Uterus (tissue), 3 donors: ENCODE measurements at regions not wholly inside any gene's neighbourhood (a gene's known extent, or its start where the extent isn't known, plus 50 kb on each side); places are given as distances from the start of the nearest gene placed in this dataset.

Source experiments
- DNase-seq, 2 donors: peaks; one replicate each; pipeline ENCODE4 v3.0.0-alpha.2; 2019 to 2020
- H3K27ac ChIP-seq, 2 donors: fragments of 200-600 bp; sonication (generic); 1 replicate in 1 of 2; 2 replicates in 1 of 2; pipeline ENCODE4 v1.5.1; 2016 to 2018
- H3K27me3 ChIP-seq, 2 donors: fragments of 200-600 bp; sonication (generic); one replicate each; pipeline ENCODE4 v1.5.1; 2018 to 2019; ENCODE audit warnings: control low read depth in 1 of 2
- H3K36me3 ChIP-seq, 2 donors: fragments of 200-600 bp; sonication (generic); one replicate each; pipeline ENCODE4 v1.5.1; 2019; ENCODE audit warnings: control low read depth in 1 of 2
- H3K4me1 ChIP-seq, 2 donors: fragments of 200-600 bp; sonication (generic); one replicate each; pipeline ENCODE4 v1.5.1; 2018 to 2019; ENCODE audit warnings: control low read depth in 1 of 2
- H3K4me3 ChIP-seq, 2 donors: fragments of 200-600 bp; sonication (generic); 1 replicate in 1 of 2; 2 replicates in 1 of 2; pipeline ENCODE4 v1.5.1; 2018 to 2019; ENCODE audit warnings: mild to moderate bottlenecking in 1 of 2
- H3K9me3 ChIP-seq, 2 donors: fragments of 200-600 bp; sonication (generic); one replicate each; pipeline ENCODE4 v1.5.1; 2019; ENCODE audit warnings: control low read depth in 1 of 2
- POLR2A ChIP-seq, 2 donors: fragments of 450-650 bp; IDR thresholded peaks; one replicate each; pipeline ENCODE4 v1.6.1; 2016; ENCODE audit warnings: antibody characterized with exemption in 2 of 2, mild to moderate bottlenecking in 1 of 2, moderate library complexity in 1 of 2
- intact Hi-C: fragments of 100-400 bp; cut with DNase I; formaldehyde crosslinking; loops from one replicate; pipeline ENCODE4 v1.15.1; 2023; ENCODE audit warnings: low total_unique reads
- TF ChIP-seq, protein P1 (sequence below), 4 experiments: fragments of 200-600 bp in 2 of 4; fragments of 450-650 bp in 2 of 4; sonication (generic) in 2 of 4; IDR thresholded peaks; one replicate each; pipeline ENCODE4 v1.5.1; 2016 to 2019; ENCODE audit warnings: antibody characterized with exemption in 4 of 4, mild to moderate bottlenecking in 2 of 4, moderate library complexity in 1 of 4
- donor health status: DM: yes; HTN: yes; CAD: no.

GRCh38 chr9:23444658-23445057, 381.4 kb downstream of the ELAVL2 start:
- DNase-seq, result no peak
- H3K4me1 ChIP-seq, result no peaks in the 10 kb centered on the region
- H3K27ac ChIP-seq, result no peak overlapping the region
- H3K4me3 ChIP-seq, result no peak overlapping the region
- no peaks in the 10 kb centered on the region for H3K36me3 ChIP-seq
- intact Hi-C loops, result no loop called here
- TF ChIP-seq, protein P1, sequence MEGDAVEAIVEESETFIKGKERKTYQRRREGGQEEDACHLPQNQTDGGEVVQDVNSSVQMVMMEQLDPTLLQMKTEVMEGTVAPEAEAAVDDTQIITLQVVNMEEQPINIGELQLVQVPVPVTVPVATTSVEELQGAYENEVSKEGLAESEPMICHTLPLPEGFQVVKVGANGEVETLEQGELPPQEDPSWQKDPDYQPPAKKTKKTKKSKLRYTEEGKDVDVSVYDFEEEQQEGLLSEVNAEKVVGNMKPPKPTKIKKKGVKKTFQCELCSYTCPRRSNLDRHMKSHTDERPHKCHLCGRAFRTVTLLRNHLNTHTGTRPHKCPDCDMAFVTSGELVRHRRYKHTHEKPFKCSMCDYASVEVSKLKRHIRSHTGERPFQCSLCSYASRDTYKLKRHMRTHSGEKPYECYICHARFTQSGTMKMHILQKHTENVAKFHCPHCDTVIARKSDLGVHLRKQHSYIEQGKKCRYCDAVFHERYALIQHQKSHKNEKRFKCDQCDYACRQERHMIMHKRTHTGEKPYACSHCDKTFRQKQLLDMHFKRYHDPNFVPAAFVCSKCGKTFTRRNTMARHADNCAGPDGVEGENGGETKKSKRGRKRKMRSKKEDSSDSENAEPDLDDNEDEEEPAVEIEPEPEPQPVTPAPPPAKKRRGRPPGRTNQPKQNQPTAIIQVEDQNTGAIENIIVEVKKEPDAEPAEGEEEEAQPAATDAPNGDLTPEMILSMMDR (IDR thresholded peaks at IDR 0.05), result no peak
- no peak for TF ChIP-seq POLR2A (IDR thresholded peaks at IDR 0.05)
- no peaks in the 10 kb centered on the region for H3K9me3 ChIP-seq
- no peaks in the 10 kb centered on the region for H3K27me3 ChIP-seq

GRCh38 chr9:23447166-23447565, 378.9 kb downstream of the ELAVL2 start:
- Histone ChIP-seq H3K36me3 (no peaks in the 10 kb centered on the region), H3K4me1 (no peaks in the 10 kb centered on the region), H3K27me3 (no peaks in the 10 kb centered on the region), H3K27ac (no peak overlapping the region), H3K4me3 (no peak overlapping the region), H3K9me3 (no peaks in the 10 kb centered on the region)
- intact Hi-C loops, result no loop called here
- TF ChIP-seq POLR2A (IDR thresholded peaks at IDR 0.05), result no peak
- TF ChIP-seq, protein P1 (IDR thresholded peaks at IDR 0.05), result no peak
- no peak for DNase-seq

GRCh38 chr9:23447944-23448343, 378.1 kb downstream of the ELAVL2 start:
- DNase-seq, result no peak
- TF ChIP-seq, protein P1 (IDR thresholded peaks at IDR 0.05), result no peak
- TF ChIP-seq POLR2A (IDR thresholded peaks at IDR 0.05), result no peak
- intact Hi-C loops, result no loop called here

DNA sequence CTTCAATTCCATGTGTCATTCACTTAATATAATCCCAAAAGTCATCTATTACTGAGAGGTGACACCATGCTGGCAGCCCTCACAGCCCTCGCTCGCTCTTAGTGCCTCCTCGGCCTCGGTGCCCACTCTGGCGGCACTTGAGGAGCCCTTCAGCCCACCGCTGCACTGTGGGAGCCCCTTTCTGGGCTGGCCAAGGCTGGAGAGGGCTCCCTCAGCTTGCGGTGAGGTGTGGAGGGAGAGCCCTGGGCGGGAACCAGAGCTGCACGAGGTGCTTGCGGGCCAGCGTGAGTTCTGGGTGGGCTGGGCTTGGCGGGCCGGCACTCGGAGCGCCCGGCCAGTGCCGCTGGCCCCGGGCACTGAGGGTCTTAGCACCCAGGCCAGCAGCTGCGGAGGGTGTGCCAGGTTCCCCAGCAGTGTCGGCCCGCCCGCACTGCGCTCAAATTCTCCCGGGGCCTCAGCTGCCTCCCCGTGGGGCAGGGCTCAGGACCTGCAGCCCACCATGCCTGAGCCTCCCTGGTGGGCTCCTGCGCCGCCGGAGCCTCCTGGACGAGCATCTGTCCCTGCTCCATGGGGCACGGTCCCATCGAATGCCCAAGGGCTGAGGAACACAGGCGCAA, 374.1 kb downstream of the ELAVL2 start:
- no peak for DNase-seq
- Histone ChIP-seq H3K36me3 (no peaks in the 10 kb centered on the region), H3K27me3 (no peaks in the 10 kb centered on the region), H3K27ac (no peak overlapping the region), H3K9me3 (no peaks in the 10 kb centered on the region), H3K4me3 (no peak overlapping the region), H3K4me1 (no peaks in the 10 kb centered on the region)
- intact Hi-C loops, result no loop called here
- TF ChIP-seq POLR2A (IDR thresholded peaks at IDR 0.05), result no peak
- TF ChIP-seq, protein P1 (IDR thresholded peaks at IDR 0.05), result no peak

More at GRCh38 chr9:23447944-23448343, 378.1 kb downstream of the ELAVL2 start:
- Histone ChIP-seq H3K27me3 (no peaks in the 10 kb centered on the region), H3K27ac (no peak overlapping the region), H3K4me1 (no peaks in the 10 kb centered on the region), H3K9me3 (no peaks in the 10 kb centered on the region), H3K4me3 (no peak overlapping the region), H3K36me3 (no peaks in the 10 kb centered on the region)

DNA sequence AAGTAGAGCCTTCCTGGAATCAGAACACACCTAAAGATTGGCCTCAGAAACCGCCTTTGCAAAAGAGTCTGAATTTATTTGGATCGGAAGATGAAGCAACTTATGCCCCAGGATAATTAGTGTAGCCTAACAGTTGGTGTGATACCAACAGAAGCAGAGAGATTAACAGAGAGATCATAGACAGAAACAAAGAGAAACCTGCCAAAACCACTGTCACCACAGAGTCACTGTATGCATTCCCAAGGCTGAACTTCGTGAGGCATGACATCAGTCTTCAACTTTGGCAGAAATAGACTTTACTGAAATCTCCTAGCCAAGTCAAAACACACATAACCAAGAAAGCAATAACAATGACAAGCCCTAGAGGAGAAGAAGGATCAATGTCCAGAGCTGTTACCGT, 361.8 kb downstream of the ELAVL2 start:
- intact Hi-C loops, result no loop called here

More for the DNA sequence above, 361.8 kb downstream of the ELAVL2 start:
- Histone ChIP-seq H3K27ac (no peak overlapping the region), H3K4me3 (no peak overlapping the region), H3K9me3 (no peaks in the 10 kb centered on the region), H3K36me3 (no peaks in the 10 kb centered on the region), H3K27me3 (no peaks in the 10 kb centered on the region), H3K4me1 (no peaks in the 10 kb centered on the region)
- no peak for TF ChIP-seq POLR2A (IDR thresholded peaks at IDR 0.05)
- TF ChIP-seq, protein P1 (IDR thresholded peaks at IDR 0.05), result no peak
- DNase-seq, result no peak
